Lower lobe of right lung (tissue), 2 donors: ENCODE measurements at regions not wholly inside any gene's neighbourhood (a gene's known extent, or its start where the extent isn't known, plus 50 kb on each side); places are given as distances from the start of the nearest gene placed in this dataset.

Experiments used
- ATAC-seq, 2 donors: fragments of 200-7000 bp; cut with Tn5 transposase; one replicate each; pipeline ENCODE4 v1.9.1; 2020 to 2022; ENCODE audit warnings: mild to moderate bottlenecking in 2 of 2, moderate library complexity in 2 of 2
- DNase-seq: peaks from one replicate; pipeline ENCODE4 v3.0.0-alpha.2; 2020
- H3K27ac ChIP-seq: fragments of 200-600 bp; one replicate; pipeline ENCODE4 v1.8.0; 2022
- H3K27me3 ChIP-seq: fragments of 200-600 bp; one replicate; pipeline ENCODE4 v1.8.0; 2022; ENCODE audit warnings: low read depth
- H3K36me3 ChIP-seq: fragments of 200-600 bp; one replicate; pipeline ENCODE4 v1.8.0; 2022; ENCODE audit warnings: mild to moderate bottlenecking
- H3K4me1 ChIP-seq: fragments of 200-600 bp; one replicate; pipeline ENCODE4 v1.8.0; 2022
- H3K4me3 ChIP-seq: fragments of 200-600 bp; one replicate; pipeline ENCODE4 v1.8.0; 2022; ENCODE audit warnings: mild to moderate bottlenecking
- H3K9me3 ChIP-seq: fragments of 200-600 bp; one replicate; pipeline ENCODE4 v1.8.0; 2022
- intact Hi-C: fragments of 100-400 bp; cut with DNase I; formaldehyde crosslinking; loops from one replicate; pipeline ENCODE4 v1.11.0; 2022
- TF ChIP-seq, protein P1 (sequence below): fragments of 200-600 bp; IDR thresholded peaks from one replicate; pipeline ENCODE4 v1.8.0; 2022; ENCODE audit warnings: antibody characterized with exemption, mild to moderate bottlenecking
- donor health status: DM: no; HTN: yes; CAD: no; lungs with severe emphysema.

- Histone ChIP-seq H3K27ac (no peak overlapping the region), H3K4me3 (no peak overlapping the region), H3K36me3 (no peaks in the 10 kb centered on the region), H3K4me1 (no peaks in the 10 kb centered on the region), H3K9me3 (no peaks in the 10 kb centered on the region), H3K27me3 (no peaks in the 10 kb centered on the region)
- intact Hi-C loops: no loop called here
- TF ChIP-seq, protein P1, sequence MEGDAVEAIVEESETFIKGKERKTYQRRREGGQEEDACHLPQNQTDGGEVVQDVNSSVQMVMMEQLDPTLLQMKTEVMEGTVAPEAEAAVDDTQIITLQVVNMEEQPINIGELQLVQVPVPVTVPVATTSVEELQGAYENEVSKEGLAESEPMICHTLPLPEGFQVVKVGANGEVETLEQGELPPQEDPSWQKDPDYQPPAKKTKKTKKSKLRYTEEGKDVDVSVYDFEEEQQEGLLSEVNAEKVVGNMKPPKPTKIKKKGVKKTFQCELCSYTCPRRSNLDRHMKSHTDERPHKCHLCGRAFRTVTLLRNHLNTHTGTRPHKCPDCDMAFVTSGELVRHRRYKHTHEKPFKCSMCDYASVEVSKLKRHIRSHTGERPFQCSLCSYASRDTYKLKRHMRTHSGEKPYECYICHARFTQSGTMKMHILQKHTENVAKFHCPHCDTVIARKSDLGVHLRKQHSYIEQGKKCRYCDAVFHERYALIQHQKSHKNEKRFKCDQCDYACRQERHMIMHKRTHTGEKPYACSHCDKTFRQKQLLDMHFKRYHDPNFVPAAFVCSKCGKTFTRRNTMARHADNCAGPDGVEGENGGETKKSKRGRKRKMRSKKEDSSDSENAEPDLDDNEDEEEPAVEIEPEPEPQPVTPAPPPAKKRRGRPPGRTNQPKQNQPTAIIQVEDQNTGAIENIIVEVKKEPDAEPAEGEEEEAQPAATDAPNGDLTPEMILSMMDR: no peak
- no peak for ATAC-seq
- DNase-seq: no peak
These were observed 339.8 kb downstream of the FRK start for GRCh38 chr6:115720900-115721299.

DNA sequence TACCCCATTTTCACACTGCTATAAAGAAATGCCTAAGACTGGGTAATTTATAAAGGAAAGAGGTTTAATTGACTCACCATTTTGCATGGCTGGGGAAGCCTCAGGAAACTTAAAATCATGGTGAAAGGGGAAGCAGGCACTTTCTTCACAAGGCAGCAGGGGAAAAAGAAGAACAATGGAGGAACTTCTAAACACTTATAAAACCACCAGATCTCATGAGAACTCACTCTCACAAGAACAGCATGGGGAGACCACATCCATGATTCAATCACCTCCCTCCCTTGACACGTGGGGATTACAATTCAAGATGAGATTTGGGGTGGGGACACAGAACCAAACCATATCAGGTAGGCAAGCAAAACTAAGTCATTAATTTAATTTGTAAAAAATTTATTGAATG lies 343.2 kb downstream of the FRK start:
- DNase-seq: no peak
- Histone ChIP-seq H3K27ac (no peak overlapping the region), H3K9me3 (no peaks in the 10 kb centered on the region), H3K36me3 (no peaks in the 10 kb centered on the region), H3K4me3 (no peak overlapping the region), H3K4me1 (no peaks in the 10 kb centered on the region), H3K27me3 (no peaks in the 10 kb centered on the region)
- intact Hi-C loops: no loop called here
- no peak for ATAC-seq
- TF ChIP-seq, protein P1: no peak

DNA sequence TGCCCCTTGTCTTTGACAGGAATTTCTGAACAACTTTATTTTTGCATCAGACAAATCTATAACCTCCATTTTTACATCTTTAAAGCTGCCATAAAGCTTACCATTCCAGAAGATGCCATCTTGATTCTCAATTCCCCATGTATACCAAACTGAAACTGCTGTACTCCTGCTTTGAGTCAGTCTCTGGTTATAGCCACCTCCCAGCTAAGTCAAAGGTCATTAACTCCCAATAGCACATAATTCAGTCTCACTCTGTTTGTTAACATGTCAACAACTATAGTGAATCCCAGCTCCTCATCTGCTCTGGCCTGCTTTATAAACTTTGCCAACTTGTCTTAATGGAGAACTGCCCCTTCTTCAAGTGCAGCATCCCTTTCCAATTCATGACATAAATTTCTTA lies 343.6 kb downstream of the FRK start:
- H3K27me3 ChIP-seq: no peaks in the 10 kb centered on the region
- no peaks in the 10 kb centered on the region for H3K36me3 ChIP-seq
- intact Hi-C loops: no loop called here
- ATAC-seq (no peak), DNase-seq (no peak)
- H3K4me3 ChIP-seq: no peak overlapping the region
- H3K9me3 ChIP-seq: no peaks in the 10 kb centered on the region
- no peaks in the 10 kb centered on the region for H3K4me1 ChIP-seq
- TF ChIP-seq, protein P1: no peak
- H3K27ac ChIP-seq: no peak overlapping the region

- TF ChIP-seq, protein P1: no peak
- intact Hi-C loops: no loop called here
- no peaks in the 10 kb centered on the region for H3K9me3 ChIP-seq
- no peak overlapping the region for H3K27ac ChIP-seq
- H3K36me3 ChIP-seq: no peaks in the 10 kb centered on the region
- ATAC-seq (no peak), DNase-seq (no peak)
- H3K27me3 ChIP-seq: no peaks in the 10 kb centered on the region
- no peaks in the 10 kb centered on the region for H3K4me1 ChIP-seq
- no peak overlapping the region for H3K4me3 ChIP-seq
These were observed 348.3 kb downstream of the FRK start for GRCh38 chr6:115712291-115712961.

DNA sequence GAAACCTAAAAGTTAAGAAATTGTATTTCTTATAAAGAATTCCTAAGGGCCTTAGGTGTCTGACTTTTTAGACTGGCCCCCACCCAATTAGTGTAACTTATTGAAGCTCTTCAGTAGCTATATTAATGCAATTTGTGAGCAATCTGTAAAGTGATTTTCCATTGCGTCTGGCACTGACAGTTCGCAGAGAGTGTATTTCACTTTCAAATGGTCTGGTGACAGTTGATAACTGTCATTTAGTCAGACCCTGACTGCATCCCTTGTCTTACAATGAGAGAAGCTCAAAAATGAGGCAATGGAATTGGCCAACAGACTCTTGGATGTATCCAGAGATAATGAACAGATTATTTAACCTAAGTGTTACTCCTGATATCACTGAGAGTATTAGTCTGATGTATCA lies 351.8 kb downstream of the FRK start:
- intact Hi-C loops: no loop called here
- no peaks in the 10 kb centered on the region for H3K9me3 ChIP-seq
- DNase-seq (no peak), ATAC-seq (no peak)
- H3K27me3 ChIP-seq: no peaks in the 10 kb centered on the region
- no peaks in the 10 kb centered on the region for H3K4me1 ChIP-seq
- TF ChIP-seq, protein P1: no peak
- H3K36me3 ChIP-seq: no peaks in the 10 kb centered on the region
- H3K27ac ChIP-seq: no peak overlapping the region
- no peak overlapping the region for H3K4me3 ChIP-seq
